K562 (cell line): ENCODE measurements at regions not wholly inside any gene's neighbourhood (a gene's known extent, or its start where the extent isn't known, plus 50 kb on each side); places are given as distances from the start of the nearest gene placed in this dataset.

Experiments
- ATAC-seq: fragments of 200-7000 bp; cut with Tn5 transposase; 3 replicates; pipeline ENCODE4 v1.9.1; 2020; ENCODE audit warnings: moderate library complexity
- BruUV-seq: library from RNA; stranded (reverse); fragments of 400-500 nt; replicated peaks from 2 replicates; lab custom pipeline; 2021; lab: Mats Ljungman, UMichigan
- CTCF ChIA-PET: fragments of 300-600 bp; formaldehyde crosslinking; extraction: SDS; loops from one replicate; lab custom pipeline; 2021; ENCODE audit warnings: low intra/inter-chr PET ratio; lab: Yijun Ruan, JAX
- POLR2A ChIA-PET: fragments of 300-600, 350-650 bp; sonication (Branson Sonifier 250); formaldehyde crosslinking; extraction: SDS; loops from one replicate; lab custom pipeline; 2021; ENCODE audit warnings: antibody characterized with exemption, inconsistent platforms; lab: Yijun Ruan, JAX
- DNase-seq, 4 experiments: peaks; one replicate each; pipeline versions ENCODE4 v3.0.0 to v3.0.0-alpha.2; 2011 to 2018; ENCODE audit warnings: low spot score in 3 of 4, mixed read lengths in 3 of 4; ENCODE audit errors: extremely low read depth in 1 of 4
- FAIRE-seq: peaks from 2 replicates; lab custom pipeline; 2011; peaks lifted over from hg19 to GRCh38; lab: Jason Lieb, UNC
- H2AFZ ChIP-seq: 2 replicates; pipeline ENCODE4 v1.6.0; 2011; ENCODE audit warnings: low read depth, low read length, control low read depth, inconsistent platforms
- H3K27ac ChIP-seq: fragments of 200-600 bp; 3 replicates; pipeline ENCODE4 v1.8.0; 2011; ENCODE audit warnings: low read depth, mild to moderate bottlenecking, control low read depth, inconsistent platforms, low read length, moderate library complexity, mixed read lengths; ENCODE audit errors: extremely low read depth
- H3K27me3 ChIP-seq, 2 experiments: fragments of 300-600 bp in 1 of 2; 2 replicates in 1 of 2; 3 replicates in 1 of 2; pipeline versions ENCODE4 v1.6.0 to v1.8.0; 2011; ENCODE audit warnings: inconsistent platforms in 2 of 2, low read length in 2 of 2, mild to moderate bottlenecking in 1 of 2, mixed read lengths in 1 of 2, moderate library complexity in 1 of 2; ENCODE audit not compliant: control insufficient read depth in 2 of 2, insufficient read depth in 2 of 2
- H3K36me3 ChIP-seq: fragments of 300-600 bp; 3 replicates; pipeline ENCODE4 v1.8.0; 2011; ENCODE audit warnings: mild to moderate bottlenecking, low read length, inconsistent platforms; ENCODE audit not compliant: control insufficient read depth, insufficient read depth
- H3K4me1 ChIP-seq, 2 experiments: fragments of 200-600 bp in 1 of 2; replicated peaks in 1 of 2; 2 replicates in 1 of 2; 3 replicates in 1 of 2; pipeline versions ENCODE4 v1.5.1 to v1.8.0; 2011; ENCODE audit warnings: inconsistent platforms in 2 of 2, low read length in 2 of 2, mild to moderate bottlenecking in 1 of 2, mixed read lengths in 1 of 2, moderate library complexity in 1 of 2; ENCODE audit not compliant: control insufficient read depth in 2 of 2, insufficient read depth in 2 of 2
- H3K4me2 ChIP-seq: 2 replicates; pipeline ENCODE4 v1.6.1; 2011; ENCODE audit warnings: low read length, control low read depth, inconsistent platforms, mixed read lengths; ENCODE audit not compliant: insufficient read depth
- H3K4me3 ChIP-seq: fragments of 200-600 bp; sonication (generic), shearing (Covaris generic); 2 replicates; pipeline ENCODE4 v1.5.1; 2016; ENCODE audit warnings: control low read depth, inconsistent platforms
- H3K79me2 ChIP-seq: fragments of 200-600 bp; 3 replicates; pipeline ENCODE4 v1.8.0; 2011; ENCODE audit warnings: low read length, inconsistent platforms; ENCODE audit not compliant: control insufficient read depth, insufficient read depth
- H3K9ac ChIP-seq, 2 experiments: 2 replicates each; pipeline versions ENCODE4 v1.6.0 to v1.6.1; 2011; ENCODE audit warnings: low read depth in 2 of 2, low read length in 2 of 2, control low read depth in 1 of 2, inconsistent platforms in 1 of 2, mild to moderate bottlenecking in 1 of 2, mixed read lengths in 1 of 2; ENCODE audit not compliant: insufficient read depth in 1 of 2
- H3K9me1 ChIP-seq: one replicate; pipeline ENCODE4 v1.6.0; 2011; ENCODE audit warnings: inconsistent platforms, mild to moderate bottlenecking, low read length, moderate library complexity; ENCODE audit not compliant: control insufficient read depth, insufficient read depth
- H3K9me3 ChIP-seq: replicated peaks from 2 replicates; pipeline ENCODE4 v1.5.1; 2011; ENCODE audit warnings: low read depth, low read length, inconsistent platforms; ENCODE audit not compliant: control insufficient read depth, insufficient read depth
- H4K20me1 ChIP-seq: replicated peaks from 2 replicates; pipeline ENCODE4 v1.6.1; 2011; ENCODE audit warnings: low read length, inconsistent platforms, mixed read lengths; ENCODE audit not compliant: control insufficient read depth, insufficient read depth
- ETS2 ChIP-seq: IDR thresholded peaks from 2 replicates; pipeline ENCODE4 v1.6.1; 2016; ENCODE audit warnings: borderline replicate concordance, missing genetic modification characterization, mild to moderate bottlenecking, moderate library complexity, missing compliant biosample characterization; ENCODE audit not compliant: poor library complexity, severe bottlenecking
- FOXM1 ChIP-seq, 2 experiments: fragments of 450-650 bp in 1 of 2; sonication (generic) in 1 of 2; formaldehyde crosslinking in 1 of 2; IDR thresholded peaks; 2 replicates each; pipeline versions ENCODE4 v1.6.1 to v1.9.0; 2017 to 2022; ENCODE audit warnings: low read depth in 2 of 2, mild to moderate bottlenecking in 2 of 2, missing genetic modification reagents in 1 of 2, moderate library complexity in 1 of 2
- GABPB1 ChIP-seq: sonication (generic); formaldehyde crosslinking; IDR thresholded peaks from 2 replicates; pipeline ENCODE4 v1.8.0; 2022; ENCODE audit warnings: mild to moderate bottlenecking, missing genetic modification reagents
- GTF3C2 ChIP-seq: IDR thresholded peaks from 3 replicates; pipeline ENCODE4 v1.6.1; 2011; ENCODE audit warnings: borderline replicate concordance, mild to moderate bottlenecking, moderate library complexity; ENCODE audit not compliant: insufficient read length; ENCODE audit errors: extremely low read depth
- KDM2B ChIP-seq: fragments of 250-450 bp; sonication (Bioruptor Pico); IDR thresholded peaks from 2 replicates; pipeline ENCODE4 v1.8.0; 2021; ENCODE audit warnings: mild to moderate bottlenecking, moderate library complexity
- PCBP2 ChIP-seq: fragments of 200-400 bp; formaldehyde crosslinking; IDR thresholded peaks from 2 replicates; pipeline ENCODE4 v1.6.1; 2018; ENCODE audit warnings: low read length, low read depth, mild to moderate bottlenecking, moderate library complexity; ENCODE audit not compliant: poor library complexity, severe bottlenecking
- RBM17 ChIP-seq: fragments of 200-400 bp; formaldehyde crosslinking; IDR thresholded peaks from 2 replicates; pipeline ENCODE4 v1.6.1; 2017; ENCODE audit warnings: low read depth, mild to moderate bottlenecking, low read length, borderline replicate concordance
- TFAM ChIP-seq: fragments of 250-450 bp; sonication (Bioruptor Pico); conservative IDR thresholded peaks from 2 replicates; pipeline ENCODE4 v1.5.0; 2021; ENCODE audit warnings: mild to moderate bottlenecking, moderate library complexity
- WGBS: fragments of 100-300 bp; shearing (Covaris generic); methylation state at CpG from one replicate; pipeline ENCODE4 v1.1.6; 2016; ENCODE audit warnings: low coverage, mixed read lengths; ENCODE audit not compliant: insufficient coverage; ENCODE audit errors: missing lambda C conversion rate; 5-methylcytosine and 5-hydroxymethylcytosine counted together
- in situ Hi-C: fragments of 300-500 bp; cut with MboI; formaldehyde crosslinking; loops from 4 replicates; pipeline ENCODE4 v1.15.0; 2018; ENCODE audit warnings: inconsistent platforms, mixed read lengths
- intact Hi-C: fragments of 100-400 bp; cut with micrococcal nuclease; formaldehyde crosslinking; loops from 2 replicates; pipeline ENCODE4 v1.14.2; 2022

DNA sequence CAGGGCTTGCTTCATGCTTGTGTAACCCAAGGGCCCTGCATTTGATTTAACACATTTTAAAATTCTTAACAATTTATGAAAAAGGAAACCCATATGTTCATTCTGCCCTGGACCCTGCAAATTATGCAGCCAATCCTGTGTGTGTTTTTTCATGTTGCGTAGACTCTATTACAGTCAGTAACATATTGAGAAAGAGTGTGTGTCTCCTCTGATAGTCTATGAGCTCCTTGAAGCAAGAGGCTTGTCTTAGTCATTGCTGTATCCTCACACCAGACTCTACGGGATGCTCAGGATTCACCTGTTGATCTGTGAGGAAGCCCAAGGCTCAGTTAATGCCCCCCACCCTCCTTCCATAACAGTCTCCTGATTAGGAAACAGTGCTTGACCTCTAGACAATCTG lies 177.3 kb upstream of the DMAC1 start:
- CTCF ChIA-PET: no interaction called here
- no peaks in the 10 kb centered on the region for H3K9me3 ChIP-seq
- H3K4me2 ChIP-seq: no peak overlapping the region
- no TSS peak for BruUV-seq
- no peaks in the 10 kb centered on the region for H3K79me2 ChIP-seq
- H3K9me1 ChIP-seq: no peaks in the 10 kb centered on the region
- POLR2A ChIA-PET: no interaction called here
- no peak for TF ChIP-seq ETS2 (tag)
- no peak for TF ChIP-seq FOXM1 (IDR thresholded peaks at IDR 0.05; ENCODE audit: low read depth)
- no peak for TF ChIP-seq FOXM1 (CRISPR knock-in tag; IDR thresholded peaks at IDR 0.05; ENCODE audit: low read depth)
- TF ChIP-seq RBM17: no peak
- TF ChIP-seq KDM2B: no peak
- no peak for TF ChIP-seq TFAM (CRISPR knock-in tag)
- no peak overlapping the region for H3K27ac ChIP-seq
- no peaks in the 10 kb centered on the region for H3K4me1 ChIP-seq
- FAIRE-seq (no peak), DNase-seq (no peak), ATAC-seq (no peak)
- intact Hi-C loops: no loop called here
- no peaks in the 10 kb centered on the region for H3K36me3 ChIP-seq
- H2AFZ ChIP-seq: no peak overlapping the region
- H4K20me1 ChIP-seq: no peaks in the 10 kb centered on the region
- H3K4me3 ChIP-seq: no peak overlapping the region
- 0% methylated on average over 2 of the region's 2 CpGs for WGBS
- no peaks in the 10 kb centered on the region for H3K27me3 ChIP-seq
- in situ Hi-C loops: no loop called here
- no peak overlapping the region for H3K9ac ChIP-seq

DNA sequence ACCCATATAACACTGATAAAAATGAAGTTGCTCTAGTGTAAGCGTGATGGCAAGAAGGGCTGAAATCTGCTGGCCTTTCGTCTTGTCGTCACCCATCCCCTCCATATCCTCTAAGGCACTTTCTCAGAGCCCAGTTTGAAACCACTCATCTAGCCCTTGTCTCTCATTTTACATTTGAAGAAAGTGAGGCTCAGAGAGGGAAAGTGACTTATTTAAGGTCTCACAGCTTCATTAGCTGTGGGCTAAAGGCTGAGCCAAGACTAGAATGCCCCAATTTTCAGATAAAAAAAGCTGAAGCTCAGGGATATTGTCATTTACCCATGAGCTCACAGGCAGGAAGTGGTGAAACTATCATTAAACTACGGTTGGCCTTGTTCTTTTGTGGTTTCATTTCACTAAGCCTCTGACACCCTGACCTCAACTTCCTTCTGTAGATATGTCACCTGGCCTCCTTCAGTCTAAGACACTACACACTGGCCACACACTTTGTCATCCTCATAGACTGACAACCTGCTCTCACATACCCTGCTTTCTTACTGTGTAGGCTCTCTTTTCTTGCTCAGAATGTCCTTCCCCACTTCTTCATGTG lies 176.7 kb upstream of the DMAC1 start:
- no peaks in the 10 kb centered on the region for H3K36me3 ChIP-seq
- no TSS peak for BruUV-seq
- POLR2A ChIA-PET: no interaction called here
- H3K27ac ChIP-seq: no peak overlapping the region
- CTCF ChIA-PET: no interaction called here
- no peak overlapping the region for H3K4me2 ChIP-seq
- H3K4me1 ChIP-seq: no peaks in the 10 kb centered on the region
- no peak for ATAC-seq
- in situ Hi-C loops: no loop called here
- no peak overlapping the region for H3K9ac ChIP-seq
- no peak overlapping the region for H3K4me3 ChIP-seq
- intact Hi-C loops: no loop called here
- 0% methylated on average over 4 of the region's 4 CpGs for WGBS
- no peaks in the 10 kb centered on the region for H4K20me1 ChIP-seq
- no peaks in the 10 kb centered on the region for H3K27me3 ChIP-seq
- H3K79me2 ChIP-seq: no peaks in the 10 kb centered on the region
- H3K9me3 ChIP-seq: no peaks in the 10 kb centered on the region
- no peak for DNase-seq
- H3K9me1 ChIP-seq: no peaks in the 10 kb centered on the region
- FAIRE-seq: no peak
- H2AFZ ChIP-seq: no peak overlapping the region
- TF ChIP-seq GTF3C2 (no peak), PCBP2 (no peak), GABPB1 (no peak)
